ENCODE measurements at regions not wholly inside any gene's neighbourhood (a gene's known extent, or its start where the extent isn't known, plus 50 kb on each side); places are given as distances from the start of the nearest gene placed in this dataset.

- TF ChIP-seq ZEB2 (tag by site-specific recombination; IDR thresholded peaks at IDR 0.05): no peak
- TF ChIP-seq CTCF (tag by site-specific recombination; IDR thresholded peaks at IDR 0.05): no peak
- TF ChIP-seq ZNF670 (tag by site-specific recombination; IDR thresholded peaks at IDR 0.05; ENCODE audit: low read depth): no peak
- no peak for TF ChIP-seq ZNF510 (tag by site-specific recombination; IDR thresholded peaks at IDR 0.05; ENCODE audit: insufficient replicate concordance)
Observed at GRCh38 chr1:208557723-208558094, 313.5 kb upstream of the PLXNA2 start.
